Loucy (cell line): ENCODE measurements at regions not wholly inside any gene's neighbourhood (a gene's known extent, or its start where the extent isn't known, plus 50 kb on each side); places are given as distances from the start of the nearest gene placed in this dataset.

Experiments used
- H2AFZ ChIP-seq: fragments of 200-600 bp; sonication (generic); 2 replicates; pipeline ENCODE4 v1.6.0; 2016; ENCODE audit warnings: antibody characterized with exemption, mild to moderate bottlenecking, low read length, moderate library complexity
- H3F3A ChIP-seq: fragments of 200-600 bp; 2 replicates; pipeline ENCODE4 v1.6.0; 2016; ENCODE audit warnings: antibody characterized with exemption, low read depth, mild to moderate bottlenecking
- H3K27me3 ChIP-seq: fragments of 200-600 bp; sonication (generic); 2 replicates; pipeline ENCODE4 v1.6.1; 2014; ENCODE audit warnings: low read length, mild to moderate bottlenecking; ENCODE audit not compliant: insufficient read depth, poor library complexity, severe bottlenecking
- H3K36me3 ChIP-seq: fragments of 200-600 bp; sonication (generic); 2 replicates; pipeline ENCODE4 v1.6.1; 2016; ENCODE audit warnings: low read length; ENCODE audit not compliant: insufficient read depth
- H3K4me1 ChIP-seq: fragments of 200-600 bp; sonication (generic); 2 replicates; pipeline ENCODE4 v1.5.1; 2014; ENCODE audit warnings: low read length, mild to moderate bottlenecking; ENCODE audit not compliant: insufficient read depth, poor library complexity, severe bottlenecking
- H3K4me2 ChIP-seq: fragments of 200-600 bp; sonication (generic); 2 replicates; pipeline ENCODE4 v1.6.0; 2014; ENCODE audit warnings: antibody characterized with exemption, low read length, low read depth, mild to moderate bottlenecking; ENCODE audit not compliant: poor library complexity, severe bottlenecking
- H3K4me3 ChIP-seq: fragments of 200-600 bp; sonication (generic); 2 replicates; pipeline ENCODE4 v1.5.1; 2014; ENCODE audit warnings: low read length, mild to moderate bottlenecking, mixed read lengths; ENCODE audit not compliant: poor library complexity, severe bottlenecking
- H3K79me2 ChIP-seq: fragments of 200-600 bp; sonication (generic); 2 replicates; pipeline ENCODE4 v1.6.1; 2014; ENCODE audit warnings: low read length; ENCODE audit not compliant: insufficient read depth
- H3K9ac ChIP-seq: fragments of 200-600 bp; sonication (generic); 2 replicates; pipeline ENCODE4 v1.6.0; 2014; ENCODE audit warnings: mild to moderate bottlenecking, low read depth, low read length, moderate library complexity; ENCODE audit not compliant: poor library complexity, severe bottlenecking
- H3K9me2 ChIP-seq: fragments of 200-600 bp; sonication (generic); replicated peaks from 2 replicates; pipeline ENCODE4 v1.6.1; 2016; ENCODE audit warnings: low read depth, low read length, mixed read lengths
- H3K9me3 ChIP-seq: fragments of 200-600 bp; sonication (generic); 2 replicates; pipeline ENCODE4 v1.6.1; 2014; ENCODE audit warnings: mild to moderate bottlenecking, antibody characterized with exemption, low read length, low read depth; ENCODE audit not compliant: insufficient read depth
- H4K20me1 ChIP-seq: fragments of 200-600 bp; sonication (generic); 2 replicates; pipeline ENCODE4 v1.6.0; 2014; ENCODE audit warnings: antibody characterized with exemption, low read length, mild to moderate bottlenecking; ENCODE audit not compliant: insufficient read depth, poor library complexity, severe bottlenecking
- EZH2phosphoT487 ChIP-seq: fragments of 200-600 bp; IDR thresholded peaks from 2 replicates; pipeline ENCODE4 v1.6.1; 2018; ENCODE audit warnings: antibody characterized with exemption, mild to moderate bottlenecking, moderate library complexity, borderline replicate concordance
- TF ChIP-seq, protein P1 (sequence below): fragments of 200-600 bp; sonication (generic); conservative IDR thresholded peaks from 2 replicates; pipeline ENCODE4 v1.5.1; 2014; ENCODE audit warnings: mild to moderate bottlenecking, antibody characterized with exemption, low read length

DNA sequence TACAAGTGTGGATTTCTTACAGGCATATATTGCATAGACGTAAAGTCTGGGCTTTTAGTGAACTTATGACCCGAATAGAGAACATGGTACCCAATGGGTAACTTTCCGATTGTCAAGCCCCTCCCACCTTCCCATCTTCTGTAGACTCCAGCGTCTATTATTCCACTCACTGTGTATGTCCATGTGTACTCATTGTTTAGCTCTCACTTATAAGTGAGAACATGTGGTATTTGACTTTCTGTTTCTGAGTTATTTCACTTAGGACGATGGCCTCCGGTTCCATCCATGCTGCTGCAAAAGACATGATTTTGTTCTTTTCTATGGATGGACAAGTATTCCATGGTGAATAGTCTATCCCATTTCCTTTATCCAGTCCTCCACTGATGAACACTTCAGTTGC lies 306.4 kb downstream of the CD83 start:
- H3K9me2 ChIP-seq, result no peaks in the 10 kb centered on the region
- no peaks in the 10 kb centered on the region for H3K36me3 ChIP-seq
- H3K4me2 ChIP-seq, result no peak overlapping the region
- H3K4me1 ChIP-seq, result peaks cover 63% of the 10 kb centered on the region
- H3K9me3 ChIP-seq, result no peaks in the 10 kb centered on the region
- no peak overlapping the region for H2AFZ ChIP-seq
- no peak overlapping the region for H3K9ac ChIP-seq
- TF ChIP-seq, protein P1, sequence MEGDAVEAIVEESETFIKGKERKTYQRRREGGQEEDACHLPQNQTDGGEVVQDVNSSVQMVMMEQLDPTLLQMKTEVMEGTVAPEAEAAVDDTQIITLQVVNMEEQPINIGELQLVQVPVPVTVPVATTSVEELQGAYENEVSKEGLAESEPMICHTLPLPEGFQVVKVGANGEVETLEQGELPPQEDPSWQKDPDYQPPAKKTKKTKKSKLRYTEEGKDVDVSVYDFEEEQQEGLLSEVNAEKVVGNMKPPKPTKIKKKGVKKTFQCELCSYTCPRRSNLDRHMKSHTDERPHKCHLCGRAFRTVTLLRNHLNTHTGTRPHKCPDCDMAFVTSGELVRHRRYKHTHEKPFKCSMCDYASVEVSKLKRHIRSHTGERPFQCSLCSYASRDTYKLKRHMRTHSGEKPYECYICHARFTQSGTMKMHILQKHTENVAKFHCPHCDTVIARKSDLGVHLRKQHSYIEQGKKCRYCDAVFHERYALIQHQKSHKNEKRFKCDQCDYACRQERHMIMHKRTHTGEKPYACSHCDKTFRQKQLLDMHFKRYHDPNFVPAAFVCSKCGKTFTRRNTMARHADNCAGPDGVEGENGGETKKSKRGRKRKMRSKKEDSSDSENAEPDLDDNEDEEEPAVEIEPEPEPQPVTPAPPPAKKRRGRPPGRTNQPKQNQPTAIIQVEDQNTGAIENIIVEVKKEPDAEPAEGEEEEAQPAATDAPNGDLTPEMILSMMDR, result no peak
- no peak for TF ChIP-seq EZH2phosphoT487
- no peaks in the 10 kb centered on the region for H3F3A ChIP-seq
- no peaks in the 10 kb centered on the region for H4K20me1 ChIP-seq
- no peaks in the 10 kb centered on the region for H3K79me2 ChIP-seq
- no peak overlapping the region for H3K4me3 ChIP-seq
- H3K27me3 ChIP-seq, result no peaks in the 10 kb centered on the region

- Histone ChIP-seq H3K4me3 (no peak overlapping the region), H3K4me2 (no peak overlapping the region), H2AFZ (no peak overlapping the region), H3F3A (no peaks in the 10 kb centered on the region), H3K9me2 (no peaks in the 10 kb centered on the region), H3K9me3 (no peaks in the 10 kb centered on the region), H3K27me3 (no peaks in the 10 kb centered on the region), H3K4me1 (peaks cover 73% of the 10 kb centered on the region), H4K20me1 (no peaks in the 10 kb centered on the region), H3K36me3 (no peaks in the 10 kb centered on the region), H3K9ac (no peak overlapping the region), H3K79me2 (no peaks in the 10 kb centered on the region)
- TF ChIP-seq, protein P1, result no peak
- TF ChIP-seq EZH2phosphoT487, result no peak
These were observed 308.2 kb downstream of the CD83 start for GRCh38 chr6:14425805-14426204.

GRCh38 chr6:14426281-14426680 lies 308.7 kb downstream of the CD83 start:
- no peaks in the 10 kb centered on the region for H4K20me1 ChIP-seq
- no peak overlapping the region for H3K4me3 ChIP-seq
- no peak for TF ChIP-seq EZH2phosphoT487
- TF ChIP-seq, protein P1, result no peak
- no peak overlapping the region for H3K9ac ChIP-seq
- H2AFZ ChIP-seq, result no peak overlapping the region
- H3K9me3 ChIP-seq, result no peaks in the 10 kb centered on the region
- no peaks in the 10 kb centered on the region for H3K79me2 ChIP-seq
- H3K4me2 ChIP-seq, result no peak overlapping the region
- H3K9me2 ChIP-seq, result no peaks in the 10 kb centered on the region
- H3K27me3 ChIP-seq, result no peaks in the 10 kb centered on the region
- H3K36me3 ChIP-seq, result no peaks in the 10 kb centered on the region
- peaks cover 71% of the 10 kb centered on the region for H3K4me1 ChIP-seq
- no peaks in the 10 kb centered on the region for H3F3A ChIP-seq
